Hypothalamus (tissue), 51 donors: ENCODE measurements at regions not wholly inside any gene's neighbourhood (a gene's known extent, or its start where the extent isn't known, plus 50 kb on each side); places are given as distances from the start of the nearest gene placed in this dataset.

Source experiments
- DNase-seq, 51 donors: peaks; one replicate each; lab custom pipeline; 2025; lab: John Stamatoyannopoulos, UW

DNA sequence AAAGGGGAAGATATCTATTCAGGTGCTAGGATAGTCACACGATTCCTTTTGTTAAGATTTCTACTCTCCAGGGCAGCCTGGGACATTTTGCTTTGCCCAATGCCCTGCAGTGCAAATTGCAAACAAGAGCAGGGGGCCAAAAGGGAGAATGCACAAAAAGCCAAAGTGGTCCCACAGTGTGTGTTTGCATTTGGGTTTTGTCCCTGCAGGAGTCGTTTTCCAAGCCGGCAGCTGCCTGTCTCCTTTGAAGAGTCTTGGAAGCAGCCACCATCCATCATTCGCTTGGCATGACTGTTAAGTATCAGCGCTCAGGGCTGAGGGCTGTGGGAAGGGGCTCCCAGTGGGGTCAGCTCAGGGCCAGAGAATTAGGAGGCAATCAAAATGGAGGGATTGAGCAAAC, 184.7 kb downstream of the MIAT start:
- DNase-seq, result no peak

GRCh38 chr22:26845021-26845743, 187.8 kb downstream of the MIAT start:
- DNase-seq, result peak in 2 of 51 donors; percentile 10 to 36

GRCh38 chr22:26846076-26846475, 188.7 kb downstream of the MIAT start:
- DNase-seq, result no peak

DNA sequence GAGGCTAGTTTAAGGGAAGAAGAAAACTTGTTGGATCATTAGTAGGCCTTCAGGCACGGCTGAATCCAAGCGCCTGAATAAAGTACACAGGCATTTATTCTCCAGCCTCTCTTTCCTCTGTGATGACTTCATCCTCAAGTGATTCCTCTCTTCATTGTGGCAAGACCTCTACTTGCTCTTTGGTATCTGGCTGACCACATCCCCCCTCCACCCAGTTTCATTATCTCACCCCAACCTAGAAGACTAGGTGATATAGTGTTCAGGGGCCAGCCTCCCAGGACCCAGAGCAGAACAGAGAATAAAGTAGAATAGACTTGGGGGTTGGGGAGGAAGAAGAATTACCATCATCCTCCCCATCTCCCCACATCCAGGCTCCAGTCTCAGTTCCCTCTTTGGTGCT, 189.3 kb downstream of the MIAT start:
- no peak for DNase-seq

- DNase-seq, result no peak
These were observed 189.7 kb downstream of the MIAT start for GRCh38 chr22:26847046-26847445.

- DNase-seq, result no peak
These were observed 190.4 kb downstream of the MIAT start for GRCh38 chr22:26847816-26848215.

GRCh38 chr22:26848244-26848920, 191.0 kb downstream of the MIAT start:
- no peak for DNase-seq

DNA sequence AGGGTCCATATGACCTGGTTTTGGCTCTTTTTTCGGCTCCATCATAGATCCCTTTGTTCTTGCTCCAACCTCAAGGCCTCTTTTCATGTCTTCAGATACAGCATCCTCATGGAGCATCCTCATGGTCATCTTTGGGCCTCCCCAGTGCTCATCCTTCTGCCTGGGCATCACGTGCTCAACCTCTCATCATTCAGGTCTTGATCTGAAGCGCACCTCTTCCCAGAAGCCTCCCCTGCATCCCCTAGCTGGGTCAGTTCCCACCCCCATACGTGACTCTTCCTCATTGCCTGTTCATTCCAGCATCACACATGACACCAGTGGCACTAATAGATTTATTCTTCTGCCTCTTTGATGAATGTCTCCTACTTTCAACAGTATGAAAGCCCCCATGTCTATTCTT, 192.2 kb downstream of the MIAT start:
- DNase-seq, result no peak

DNA sequence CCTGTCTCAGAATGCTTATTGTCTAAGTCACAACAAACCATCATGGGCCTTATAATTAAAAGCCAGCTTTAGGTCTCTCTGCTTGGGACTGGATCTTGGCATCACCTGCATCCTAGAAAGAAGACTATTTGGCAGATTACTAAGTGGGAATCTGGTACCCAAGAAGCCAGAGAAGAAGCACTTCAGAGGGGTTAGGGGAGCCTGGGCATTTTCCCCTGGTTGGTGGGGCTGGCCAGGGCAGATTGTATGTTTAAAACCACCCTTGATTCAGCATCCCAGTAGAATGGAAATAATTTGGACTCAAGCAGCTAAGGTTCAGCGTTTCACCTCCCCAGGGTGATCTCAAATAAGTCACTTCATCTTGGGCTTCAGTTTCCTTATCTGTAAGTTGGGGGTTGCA, 193.7 kb downstream of the MIAT start:
- DNase-seq, result no peak

GRCh38 chr22:26852176-26852575, 194.8 kb downstream of the MIAT start:
- DNase-seq, result no peak

DNA sequence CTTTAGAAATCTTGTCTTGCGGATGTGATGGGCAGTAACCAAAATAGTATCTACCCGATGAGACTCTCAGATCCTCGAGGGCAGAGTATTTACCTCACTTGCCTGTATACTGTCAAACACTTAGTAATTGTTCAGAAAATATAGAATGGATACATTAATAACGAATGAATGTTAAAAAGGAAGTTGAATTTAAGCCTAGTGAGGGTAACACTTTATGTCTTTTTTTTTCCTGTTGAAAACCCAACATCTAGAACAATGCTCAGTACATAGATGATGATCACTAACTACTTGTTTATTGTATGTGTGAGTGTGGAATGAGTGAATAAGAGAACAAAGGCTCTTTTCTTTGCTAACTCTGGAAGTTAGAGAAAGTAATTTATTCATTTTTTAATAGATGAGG, 195.7 kb downstream of the MIAT start:
- no peak for DNase-seq

GRCh38 chr22:26853495-26853894, 196.1 kb downstream of the MIAT start:
- no peak for DNase-seq

DNA sequence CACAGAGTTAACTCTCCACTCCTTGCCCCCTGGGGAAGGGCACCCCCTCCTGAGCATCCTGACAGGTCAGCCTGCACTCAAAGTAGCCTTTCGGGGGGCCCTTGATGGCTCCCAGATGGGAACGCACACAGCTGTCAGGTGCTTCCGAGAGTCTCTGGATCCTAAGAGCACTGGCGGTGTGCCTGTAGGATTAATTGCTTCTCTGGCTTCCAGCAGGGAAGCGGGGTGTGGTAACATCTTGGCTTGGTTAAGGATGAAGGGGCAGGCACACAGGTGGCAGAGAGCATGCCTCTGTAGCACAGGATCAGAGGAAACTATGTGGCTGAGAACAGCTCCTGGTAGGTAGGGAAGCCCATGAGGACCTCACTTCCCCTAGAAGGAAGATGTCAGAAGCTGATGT, 199.8 kb downstream of the MIAT start:
- no peak for DNase-seq

GRCh38 chr22:26860301-26860700, 202.9 kb downstream of the MIAT start:
- DNase-seq, result no peak

- DNase-seq, result no peak
These were observed 207.6 kb downstream of the MIAT start for GRCh38 chr22:26865021-26865420.

- no peak for DNase-seq
These were observed 226.0 kb downstream of the MIAT start for GRCh38 chr22:26883393-26883792.

DNA sequence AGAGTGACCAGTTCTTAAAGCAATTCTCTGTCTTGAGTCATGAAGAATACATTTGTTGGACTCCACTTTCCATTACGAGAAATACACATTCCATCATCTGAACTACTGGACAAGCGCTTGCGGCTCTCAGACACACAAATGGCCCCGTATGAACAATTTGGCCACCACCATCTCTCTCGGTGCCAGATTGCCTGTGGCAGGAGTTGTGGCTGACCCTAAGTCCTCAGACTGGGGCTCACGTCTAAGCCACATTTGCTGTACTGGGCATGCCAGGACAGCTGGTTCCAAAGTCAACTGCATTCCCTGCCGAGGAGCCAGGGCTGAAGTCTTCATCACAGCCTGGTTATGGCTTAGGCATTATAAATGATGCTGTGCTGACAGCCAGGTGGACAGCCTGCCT, 227.5 kb downstream of the MIAT start:
- no peak for DNase-seq

DNA sequence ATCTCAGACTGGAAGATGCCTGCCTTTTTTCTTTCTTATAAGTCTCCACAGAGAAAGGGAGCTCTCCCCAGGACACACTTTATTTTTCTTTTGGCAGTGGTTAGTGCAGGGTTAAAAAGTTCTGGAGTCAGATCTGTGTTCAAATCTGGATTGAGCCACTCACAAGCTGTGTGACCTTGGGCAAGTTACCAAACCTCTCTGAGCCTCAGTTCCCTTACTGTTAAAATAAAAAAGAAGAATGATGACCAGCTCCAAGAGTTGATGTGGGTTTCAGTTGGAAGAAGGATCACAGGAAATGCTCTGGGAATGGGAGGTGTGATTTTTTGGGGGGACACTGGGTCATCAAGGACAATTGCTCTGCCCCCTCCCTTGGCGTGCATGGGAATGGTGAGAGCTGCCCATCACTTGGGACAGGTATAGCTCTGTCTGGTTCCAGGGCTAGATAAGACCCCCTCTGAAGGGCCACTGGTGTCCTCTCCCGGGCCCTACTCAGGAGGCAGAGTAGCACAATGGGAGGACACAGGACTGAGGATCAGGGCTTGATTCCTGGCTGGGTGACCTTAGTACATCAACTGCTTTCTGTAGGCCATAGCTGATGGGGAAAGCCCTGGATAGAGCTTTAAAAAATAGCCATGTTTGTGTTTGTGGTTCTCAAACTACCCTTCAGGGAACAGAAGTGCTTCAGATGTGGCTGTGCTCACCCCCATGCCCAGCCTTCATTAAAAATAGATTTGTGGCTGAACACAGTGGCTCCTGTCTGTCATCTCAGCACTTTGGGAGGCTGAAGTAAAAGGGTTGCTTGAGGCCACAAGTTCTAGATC, 228.3 kb downstream of the MIAT start:
- DNase-seq, result no peak

DNA sequence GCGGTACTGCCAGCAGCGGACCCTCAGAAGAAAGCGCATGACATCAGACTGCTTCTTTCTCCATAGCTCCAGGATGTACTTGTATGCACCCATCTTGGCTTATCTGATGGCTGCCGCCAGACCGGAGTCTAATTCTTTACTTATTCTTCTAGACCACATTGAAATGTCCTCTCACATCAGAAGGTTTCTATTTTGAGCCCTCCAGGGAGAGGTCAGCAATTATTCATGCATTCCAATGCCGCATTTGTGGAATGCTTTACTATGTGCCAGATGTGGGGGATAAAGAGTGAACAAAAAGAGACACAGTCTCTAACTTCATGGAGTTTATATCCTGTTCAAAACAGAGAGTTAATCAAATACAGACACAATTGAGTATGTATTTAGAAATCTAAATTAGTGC, 230.1 kb downstream of the MIAT start:
- no peak for DNase-seq

GRCh38 chr22:26887916-26888315, 230.5 kb downstream of the MIAT start:
- no peak for DNase-seq

DNA sequence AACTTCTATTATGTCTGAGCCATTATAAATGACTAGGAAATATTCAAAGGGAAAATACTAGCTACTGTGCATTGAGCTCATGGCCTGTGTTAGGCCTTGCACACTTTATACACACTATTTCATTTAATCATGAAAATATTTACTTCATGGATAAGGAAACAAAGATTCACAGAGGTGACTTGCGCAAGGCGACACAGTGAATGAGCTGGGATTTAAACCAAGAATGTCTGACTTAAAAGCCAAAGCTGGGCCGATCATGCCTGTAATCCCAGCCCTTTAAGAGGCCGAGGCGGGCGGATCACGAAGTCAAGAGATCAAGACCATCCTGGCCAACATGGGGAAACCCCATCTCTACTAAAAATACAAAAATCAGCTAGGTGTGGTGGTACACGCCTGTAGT, 231.5 kb downstream of the MIAT start:
- DNase-seq, result no peak

- DNase-seq, result no peak
These were observed 232.4 kb downstream of the MIAT start for GRCh38 chr22:26889802-26890201.
